ENCODE measurements at regions not wholly inside any gene's neighbourhood (a gene's known extent, or its start where the extent isn't known, plus 50 kb on each side); places are given as distances from the start of the nearest gene placed in this dataset.

GRCh38 chr5:117249086-117249815 is 674.6 kb upstream of the SEMA6A start:
- no peak for TF ChIP-seq CTCF (IDR thresholded peaks at IDR 0.05; ENCODE audit: insufficient read depth, low read length, severe bottlenecking)
- DNase-seq (ENCODE audit: low read depth) (no peak), FAIRE-seq (no peak)
- H3K27me3 ChIP-seq (ENCODE audit: control insufficient read depth, insufficient read depth, low read length) = no peaks in the 10 kb centered on the region
- no peaks in the 10 kb centered on the region for H3K36me3 ChIP-seq (ENCODE audit: control insufficient read depth, insufficient read depth, low read length)
- no peak overlapping the region for H3K4me3 ChIP-seq (ENCODE audit: low read depth, low read length)

- no peak for TF ChIP-seq CTCF (IDR thresholded peaks at IDR 0.05; ENCODE audit: insufficient read depth, low read length, severe bottlenecking)
- FAIRE-seq (no peak), DNase-seq (ENCODE audit: low read depth) (no peak)
- Histone ChIP-seq H3K4me3 (ENCODE audit: low read depth, low read length) (no peak overlapping the region), H3K27me3 (ENCODE audit: control insufficient read depth, insufficient read depth, low read length) (no peaks in the 10 kb centered on the region), H3K36me3 (ENCODE audit: control insufficient read depth, insufficient read depth, low read length) (no peaks in the 10 kb centered on the region)
These were observed 671.8 kb upstream of the SEMA6A start for GRCh38 chr5:117246424-117246823.

- Histone ChIP-seq H3K27me3 (ENCODE audit: control insufficient read depth, insufficient read depth, low read length) (no peaks in the 10 kb centered on the region), H3K4me3 (ENCODE audit: low read depth, low read length) (no peak overlapping the region), H3K36me3 (ENCODE audit: control insufficient read depth, insufficient read depth, low read length) (no peaks in the 10 kb centered on the region)
- DNase-seq (ENCODE audit: low read depth) (no peak), FAIRE-seq (no peak)
- TF ChIP-seq CTCF (IDR thresholded peaks at IDR 0.05; ENCODE audit: insufficient read depth, low read length, severe bottlenecking) = no peak
These were observed 670.5 kb upstream of the SEMA6A start for GRCh38 chr5:117245130-117245529.

GRCh38 chr5:117242028-117242427 is 667.4 kb upstream of the SEMA6A start:
- Histone ChIP-seq H3K4me3 (ENCODE audit: low read depth, low read length) (no peak overlapping the region), H3K27me3 (ENCODE audit: control insufficient read depth, insufficient read depth, low read length) (no peaks in the 10 kb centered on the region), H3K36me3 (ENCODE audit: control insufficient read depth, insufficient read depth, low read length) (no peaks in the 10 kb centered on the region)
- DNase-seq (ENCODE audit: low read depth) (no peak), FAIRE-seq (no peak)
- TF ChIP-seq CTCF (IDR thresholded peaks at IDR 0.05; ENCODE audit: insufficient read depth, low read length, severe bottlenecking) = no peak

- H3K27me3 ChIP-seq (ENCODE audit: control insufficient read depth, insufficient read depth, low read length) = no peaks in the 10 kb centered on the region
- DNase-seq (ENCODE audit: low read depth) (peak; percentile 8), FAIRE-seq (no peak)
- no peak for TF ChIP-seq CTCF (IDR thresholded peaks at IDR 0.05; ENCODE audit: insufficient read depth, low read length, severe bottlenecking)
- no peak overlapping the region for H3K4me3 ChIP-seq (ENCODE audit: low read depth, low read length)
- H3K36me3 ChIP-seq (ENCODE audit: control insufficient read depth, insufficient read depth, low read length) = no peaks in the 10 kb centered on the region
These were observed 662.3 kb upstream of the SEMA6A start for GRCh38 chr5:117236941-117237340.

- DNase-seq (ENCODE audit: low read depth) (no peak), FAIRE-seq (no peak)
- Histone ChIP-seq H3K36me3 (ENCODE audit: control insufficient read depth, insufficient read depth, low read length) (no peaks in the 10 kb centered on the region), H3K27me3 (ENCODE audit: control insufficient read depth, insufficient read depth, low read length) (no peaks in the 10 kb centered on the region), H3K4me3 (ENCODE audit: low read depth, low read length) (no peak overlapping the region)
- no peak for TF ChIP-seq CTCF (IDR thresholded peaks at IDR 0.05; ENCODE audit: insufficient read depth, low read length, severe bottlenecking)
These were observed 661.2 kb upstream of the SEMA6A start for GRCh38 chr5:117235786-117236185.

Data from bronchial epithelial cell (primary cell).